ENCODE measurements at regions not wholly inside any gene's neighbourhood (a gene's known extent, or its start where the extent isn't known, plus 50 kb on each side); places are given as distances from the start of the nearest gene placed in this dataset.

- peaks cover 1% of the 10 kb centered on the region; the same call in 1 of the 2 replicates for H3K4me1 ChIP-seq (ENCODE audit: low read length)
- no peak overlapping the region for H3K9ac ChIP-seq (ENCODE audit: low read length)
- H3K9me2 ChIP-seq (replicated peaks; ENCODE audit: insufficient read depth, low read length), result no peaks in the 10 kb centered on the region
- H3K27ac ChIP-seq (ENCODE audit: low read length), result no peak overlapping the region
- no peaks in the 10 kb centered on the region for H3K79me2 ChIP-seq (ENCODE audit: low read length)
- H4K20me1 ChIP-seq (ENCODE audit: insufficient read depth, low read length), result no peaks in the 10 kb centered on the region
- no peaks in the 10 kb centered on the region for H3K9me3 ChIP-seq (replicated peaks; ENCODE audit: insufficient read depth, low read length)
- H3K4me2 ChIP-seq (ENCODE audit: low read depth, low read length), result no peak overlapping the region
- no peaks in the 10 kb centered on the region for H3F3A ChIP-seq (ENCODE audit: insufficient read depth, low read length)
- H3K36me3 ChIP-seq (replicated peaks; ENCODE audit: insufficient read depth, low read length), result no peaks in the 10 kb centered on the region
- no peak overlapping the region for H3K4me3 ChIP-seq (ENCODE audit: low read length)
- no peak for TF ChIP-seq EZH2 (optimal IDR thresholded peaks at IDR 0.05; ENCODE audit: low read depth, low read length)
- no peak for TF ChIP-seq EZH2phosphoT487 (IDR thresholded peaks at IDR 0.05; ENCODE audit: low read length)
- TF ChIP-seq CTCF (IDR thresholded peaks at IDR 0.05; ENCODE audit: low read length), result no peak
- H3K27me3 ChIP-seq (replicated peaks; ENCODE audit: insufficient read depth, low read length), result no peaks in the 10 kb centered on the region
- H2AFZ ChIP-seq (ENCODE audit: low read length), result no peak overlapping the region
- DNase-seq, result no peak
Measured at GRCh38 chr1:162921311-162921710, 60.3 kb upstream of the CCDC190 start.

GRCh38 chr1:162919034-162919433, 58.1 kb upstream of the CCDC190 start:
- Histone ChIP-seq H3K4me2 (ENCODE audit: low read depth, low read length) (no peak overlapping the region), H3K36me3 (replicated peaks; ENCODE audit: insufficient read depth, low read length) (no peaks in the 10 kb centered on the region), H3K9me3 (replicated peaks; ENCODE audit: insufficient read depth, low read length) (no peaks in the 10 kb centered on the region), H2AFZ (ENCODE audit: low read length) (no peak overlapping the region), H3K27ac (ENCODE audit: low read length) (no peak overlapping the region), H3K4me3 (ENCODE audit: low read length) (no peak overlapping the region), H3F3A (ENCODE audit: insufficient read depth, low read length) (no peaks in the 10 kb centered on the region), H4K20me1 (ENCODE audit: insufficient read depth, low read length) (no peaks in the 10 kb centered on the region), H3K4me1 (ENCODE audit: low read length) (no peaks in the 10 kb centered on the region), H3K9ac (ENCODE audit: low read length) (no peak overlapping the region), H3K9me2 (replicated peaks; ENCODE audit: insufficient read depth, low read length) (no peaks in the 10 kb centered on the region), H3K79me2 (ENCODE audit: low read length) (no peaks in the 10 kb centered on the region), H3K27me3 (replicated peaks; ENCODE audit: insufficient read depth, low read length) (no peaks in the 10 kb centered on the region)
- no peak for DNase-seq
- TF ChIP-seq CTCF (IDR thresholded peaks at IDR 0.05; ENCODE audit: low read length) (no peak), EZH2 (optimal IDR thresholded peaks at IDR 0.05; ENCODE audit: low read depth, low read length) (no peak), EZH2phosphoT487 (IDR thresholded peaks at IDR 0.05; ENCODE audit: low read length) (no peak)

- H3K9me3 ChIP-seq (replicated peaks; ENCODE audit: insufficient read depth, low read length), result no peaks in the 10 kb centered on the region
- TF ChIP-seq EZH2phosphoT487 (IDR thresholded peaks at IDR 0.05; ENCODE audit: low read length), result no peak
- TF ChIP-seq CTCF (IDR thresholded peaks at IDR 0.05; ENCODE audit: low read length), result no peak
- no peak for TF ChIP-seq EZH2 (optimal IDR thresholded peaks at IDR 0.05; ENCODE audit: low read depth, low read length)
- H3K27ac ChIP-seq (ENCODE audit: low read length), result no peak overlapping the region
- no peaks in the 10 kb centered on the region for H3K4me1 ChIP-seq (ENCODE audit: low read length)
- no peaks in the 10 kb centered on the region for H3K79me2 ChIP-seq (ENCODE audit: low read length)
- H3K27me3 ChIP-seq (replicated peaks; ENCODE audit: insufficient read depth, low read length), result no peaks in the 10 kb centered on the region
- H2AFZ ChIP-seq (ENCODE audit: low read length), result no peak overlapping the region
- H3K4me3 ChIP-seq (ENCODE audit: low read length), result no peak overlapping the region
- H3K9me2 ChIP-seq (replicated peaks; ENCODE audit: insufficient read depth, low read length), result no peaks in the 10 kb centered on the region
- H3K4me2 ChIP-seq (ENCODE audit: low read depth, low read length), result no peak overlapping the region
- H4K20me1 ChIP-seq (ENCODE audit: insufficient read depth, low read length), result no peaks in the 10 kb centered on the region
- no peak for DNase-seq
- no peaks in the 10 kb centered on the region for H3F3A ChIP-seq (ENCODE audit: insufficient read depth, low read length)
- no peak overlapping the region for H3K9ac ChIP-seq (ENCODE audit: low read length)
- no peaks in the 10 kb centered on the region for H3K36me3 ChIP-seq (replicated peaks; ENCODE audit: insufficient read depth, low read length)
Measured at GRCh38 chr1:162918151-162918754, 57.3 kb upstream of the CCDC190 start.

Data from MM.1S (cell line).